Hematopoietic multipotent progenitor cell (in vitro differentiated cells): ENCODE measurements at regions not wholly inside any gene's neighbourhood (a gene's known extent, or its start where the extent isn't known, plus 50 kb on each side); places are given as distances from the start of the nearest gene placed in this dataset.

Source experiments
- DNase-seq, 3 donors: peaks; one replicate each; pipeline ENCODE4 v3.0.0-alpha.2; 2011 to 2015; ENCODE audit warnings: low read depth in 2 of 3, low spot score in 2 of 3

- DNase-seq = no peak
These were observed 502.4 kb downstream of the TMEM182 start for GRCh38 chr2:103264058-103264768.

DNA sequence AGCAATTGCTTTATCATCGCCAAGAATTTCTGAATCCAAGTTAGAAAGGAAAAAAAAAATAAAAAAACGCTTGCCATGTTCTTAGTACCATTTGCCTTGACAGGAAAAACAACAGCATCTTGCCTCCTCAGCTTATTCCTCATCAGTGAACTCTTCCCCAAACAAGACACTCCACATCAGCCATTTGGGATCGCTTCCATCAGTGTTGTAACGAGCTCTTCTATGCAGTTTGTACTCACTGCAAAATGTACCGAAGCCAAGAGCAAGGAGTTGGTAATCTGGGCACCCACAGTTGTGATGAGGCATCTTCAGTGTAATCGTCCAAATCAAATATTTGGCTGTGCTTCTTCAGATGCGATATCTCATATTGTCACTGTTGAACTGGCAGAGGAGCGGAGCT lies 503.7 kb downstream of the TMEM182 start:
- no peak for DNase-seq

GRCh38 chr2:103268841-103269498 lies 507.1 kb downstream of the TMEM182 start:
- no peak for DNase-seq

GRCh38 chr2:103276869-103277268 lies 515.0 kb downstream of the TMEM182 start:
- DNase-seq = no peak

DNA sequence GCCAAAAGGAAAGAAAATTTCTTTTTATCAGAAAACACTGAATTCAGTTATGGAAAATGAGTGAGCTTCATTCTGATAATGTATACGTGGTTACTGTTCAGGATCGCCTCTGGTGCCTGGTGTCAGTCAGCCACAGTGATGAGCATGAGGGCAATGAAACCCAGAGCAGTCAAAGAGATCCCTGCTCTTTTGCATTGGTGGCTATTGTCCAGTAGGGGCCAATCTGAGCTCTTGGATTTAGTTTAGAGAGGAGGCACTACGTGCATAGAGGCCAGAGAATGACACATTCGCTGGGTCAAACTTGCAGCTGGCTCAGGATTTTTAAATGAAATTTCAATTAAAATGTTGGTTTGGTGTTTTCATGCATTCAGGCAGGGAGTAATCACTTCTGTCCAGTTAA lies 522.9 kb downstream of the TMEM182 start:
- no peak for DNase-seq

DNA sequence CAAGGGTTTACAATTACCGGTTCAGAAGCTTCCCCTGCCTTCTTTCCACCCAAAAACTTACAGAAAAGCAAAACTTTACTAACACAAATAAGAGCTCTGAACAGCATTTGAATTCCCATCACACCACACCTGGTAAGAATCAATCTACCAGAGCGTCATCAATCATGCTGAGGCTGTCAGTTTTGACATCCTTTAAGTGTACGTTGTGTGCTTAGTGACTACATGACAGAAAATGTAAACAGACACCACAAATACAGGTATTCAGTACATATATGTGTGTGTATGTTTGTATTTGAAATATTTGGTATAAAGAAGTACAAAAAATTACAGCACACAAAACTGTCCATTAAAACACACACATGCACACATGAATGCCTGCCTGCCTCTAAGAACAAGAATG lies 523.5 kb downstream of the TMEM182 start:
- no peak for DNase-seq

- no peak for DNase-seq
These were observed 525.9 kb downstream of the TMEM182 start for GRCh38 chr2:103287746-103288145.

DNA sequence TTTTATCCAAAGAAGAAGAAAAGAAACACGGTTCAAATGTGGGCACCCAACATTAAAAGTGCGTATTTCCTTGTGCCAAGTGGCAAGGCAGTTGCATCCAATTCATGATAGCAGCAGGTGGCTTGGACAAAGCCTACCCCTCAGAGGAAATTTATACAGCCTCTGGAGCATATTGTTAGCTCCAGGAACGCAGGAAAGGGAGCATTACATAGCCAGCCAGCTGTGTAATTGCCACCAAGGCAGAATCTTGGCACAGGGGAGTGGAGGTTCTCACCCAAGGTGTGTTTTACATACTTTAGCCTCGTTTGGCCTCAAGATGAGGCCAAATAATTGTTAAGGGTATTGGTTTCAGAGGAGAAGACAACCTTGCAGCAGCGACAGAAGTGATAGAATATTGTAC lies 526.9 kb downstream of the TMEM182 start:
- DNase-seq = no peak

- DNase-seq = no peak
These were observed 527.4 kb downstream of the TMEM182 start for GRCh38 chr2:103289105-103289725.

DNA sequence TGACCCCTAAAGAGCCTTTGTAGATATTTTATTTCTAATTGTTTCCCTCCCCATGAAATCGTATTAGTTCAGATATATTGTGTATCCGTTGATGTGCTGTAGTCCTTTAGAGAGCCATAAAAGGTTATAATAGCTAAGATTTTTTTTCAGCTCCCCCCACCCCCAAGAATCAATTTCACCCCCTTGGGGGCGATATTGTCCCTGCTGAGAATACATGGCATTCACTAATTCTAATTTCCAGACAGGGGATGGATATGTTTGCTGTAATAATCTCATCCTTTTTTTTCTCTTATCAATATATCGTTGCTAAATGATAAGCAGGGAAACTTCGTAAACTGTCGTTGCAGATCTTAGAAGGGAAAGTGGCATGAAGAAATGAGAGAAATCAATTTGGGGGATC lies 530.7 kb downstream of the TMEM182 start:
- no peak for DNase-seq

DNA sequence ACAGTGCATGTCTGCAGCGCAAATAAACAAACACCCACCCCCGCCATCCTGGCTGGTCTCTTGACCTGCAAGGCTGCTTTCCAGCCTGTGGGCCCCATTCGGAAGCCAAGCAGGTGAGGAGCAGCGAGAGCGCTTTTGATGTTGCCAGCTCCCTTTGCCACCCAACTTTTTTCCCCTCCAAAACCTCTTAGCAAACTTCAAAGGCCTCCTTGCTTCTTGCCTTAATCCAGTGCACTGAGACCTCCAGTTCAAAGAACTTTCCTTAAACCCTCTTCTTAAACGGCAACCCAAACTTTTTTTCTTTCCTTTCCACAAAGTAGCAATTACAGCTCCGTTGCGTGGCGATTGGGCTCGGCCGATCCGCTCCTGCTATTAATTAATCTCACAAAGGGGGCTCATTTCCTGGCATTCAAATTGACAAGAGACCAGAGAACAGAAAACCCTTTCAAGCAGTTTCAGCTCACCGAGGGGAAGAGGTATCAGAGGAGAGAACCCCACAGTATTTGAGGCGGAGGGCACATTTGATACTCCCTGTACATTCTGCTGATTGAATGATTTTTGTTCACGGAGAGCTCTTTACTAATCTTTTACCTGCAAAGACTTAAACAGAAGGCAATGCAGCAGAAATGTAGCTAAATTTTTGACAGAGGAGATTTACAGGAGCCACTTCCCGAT lies 531.4 kb downstream of the TMEM182 start:
- no peak for DNase-seq

DNA sequence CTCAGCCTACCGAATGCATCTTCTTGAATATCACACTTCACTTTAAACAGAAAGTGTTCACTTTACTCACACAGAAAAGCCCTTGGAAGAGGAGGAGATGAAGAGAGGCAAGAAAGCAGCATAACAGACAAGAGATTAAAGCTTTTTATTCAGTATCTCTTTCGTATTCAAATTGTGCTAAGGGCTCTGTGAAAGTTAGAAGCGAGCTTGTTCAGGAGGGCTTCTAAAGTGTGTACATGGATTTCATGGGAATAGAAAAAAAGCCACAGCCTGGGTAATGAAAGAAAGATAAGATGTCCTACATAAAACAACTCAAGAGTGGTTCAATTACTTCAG lies 531.9 kb downstream of the TMEM182 start:
- no peak for DNase-seq

DNA sequence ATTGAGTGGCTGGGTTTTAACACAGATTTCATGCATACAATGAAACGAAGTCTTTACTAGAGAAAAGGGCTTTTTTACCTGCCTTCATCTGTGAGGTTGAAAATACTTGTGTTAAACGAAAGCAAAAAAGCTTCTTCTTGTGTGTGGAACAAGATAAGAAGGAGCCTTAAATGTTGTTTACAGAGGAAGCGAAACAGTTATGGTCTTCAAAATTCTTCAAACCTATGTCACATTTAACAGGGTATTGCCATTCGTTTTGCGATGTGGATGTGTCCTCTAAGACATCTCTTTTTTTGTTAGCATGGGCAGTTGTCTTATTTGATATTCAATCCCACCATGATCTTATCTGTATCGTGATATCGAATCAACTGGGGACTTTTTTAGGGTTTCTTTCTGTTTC lies 532.6 kb downstream of the TMEM182 start:
- no peak for DNase-seq

GRCh38 chr2:103295591-103295990 lies 533.8 kb downstream of the TMEM182 start:
- DNase-seq = no peak

DNA sequence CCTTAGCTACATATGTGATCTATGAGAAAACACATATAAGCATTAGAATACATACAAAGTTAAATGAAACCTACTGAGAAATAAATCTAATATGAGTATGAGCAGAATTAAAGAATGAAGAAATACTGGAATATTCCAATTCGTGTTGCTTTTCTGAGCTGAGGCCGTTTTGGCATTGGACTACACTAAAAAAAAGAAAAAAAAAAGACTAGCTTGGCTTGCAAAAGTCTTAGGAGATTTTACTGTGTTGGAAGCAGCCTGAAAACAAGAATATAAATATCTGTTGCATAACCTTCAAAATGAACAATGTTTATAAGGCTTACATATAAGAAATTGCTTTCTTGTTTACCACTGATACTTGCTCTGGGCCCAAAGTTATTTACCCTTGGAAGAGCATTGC lies 562.8 kb downstream of the TMEM182 start:
- no peak for DNase-seq

GRCh38 chr2:103327386-103327785 lies 565.6 kb downstream of the TMEM182 start:
- no peak for DNase-seq

DNA sequence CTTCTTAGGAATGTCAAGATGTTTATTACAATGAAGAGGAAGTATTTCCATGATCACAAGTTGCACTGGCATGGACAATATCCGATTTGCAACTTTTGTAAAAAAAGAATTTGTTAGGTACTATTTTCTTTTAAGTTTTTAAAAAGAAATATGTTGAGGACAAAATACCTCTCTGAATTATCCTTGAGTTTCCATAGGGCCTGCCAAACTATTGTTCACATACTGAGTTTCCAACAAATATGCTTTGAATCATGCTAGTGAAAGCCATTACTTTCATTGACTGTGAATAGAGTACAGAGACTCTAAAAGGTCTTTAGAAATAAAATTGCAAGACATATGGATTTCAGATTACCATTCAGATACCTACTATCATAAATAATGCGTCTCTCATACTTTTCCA lies 566.1 kb downstream of the TMEM182 start:
- no peak for DNase-seq

GRCh38 chr2:103335403-103335802 lies 573.6 kb downstream of the TMEM182 start:
- no peak for DNase-seq

DNA sequence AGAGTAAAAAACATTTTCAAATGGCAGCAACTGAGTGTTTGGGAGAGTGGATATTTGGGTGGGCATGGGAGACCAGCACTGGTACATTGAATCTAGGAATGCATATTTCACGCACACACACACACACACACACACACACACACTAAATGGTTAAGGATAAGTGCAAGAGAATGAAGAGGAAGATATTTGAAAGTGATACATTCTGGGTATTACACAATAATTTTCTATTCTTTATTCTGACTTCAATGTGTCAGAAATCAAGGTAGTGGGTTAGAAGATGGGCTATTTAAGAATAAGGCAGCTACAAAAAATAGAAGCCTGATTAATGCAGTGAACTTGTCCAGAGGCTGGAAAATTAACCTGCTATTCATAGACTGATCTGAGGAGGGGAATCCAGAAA lies 577.0 kb downstream of the TMEM182 start:
- no peak for DNase-seq

GRCh38 chr2:103346780-103347179 lies 584.9 kb downstream of the TMEM182 start:
- no peak for DNase-seq

GRCh38 chr2:103353774-103354173 lies 591.9 kb downstream of the TMEM182 start:
- no peak for DNase-seq

DNA sequence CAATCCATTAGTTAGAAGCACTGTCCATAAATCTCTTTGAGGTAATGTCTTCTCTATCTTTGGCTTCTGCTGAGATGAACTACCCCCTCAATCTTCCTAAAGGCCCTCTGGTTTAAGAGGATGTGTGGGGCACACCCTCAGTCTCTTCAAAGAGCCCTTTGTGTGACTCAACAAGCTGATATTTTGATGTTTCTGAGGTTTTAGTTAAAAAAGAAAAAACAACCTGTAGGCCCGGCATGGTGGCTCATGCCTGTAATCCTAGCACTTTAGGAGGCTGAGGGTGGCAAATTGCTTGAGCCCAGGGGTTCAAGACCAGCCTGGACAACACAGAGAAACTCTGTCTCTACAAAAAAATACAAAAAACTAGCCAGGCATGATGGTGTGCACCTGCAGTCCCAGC lies 593.5 kb downstream of the TMEM182 start:
- DNase-seq = no peak
